ENCODE measurements at regions not wholly inside any gene's neighbourhood (a gene's known extent, or its start where the extent isn't known, plus 50 kb on each side); places are given as distances from the start of the nearest gene placed in this dataset.

DNA sequence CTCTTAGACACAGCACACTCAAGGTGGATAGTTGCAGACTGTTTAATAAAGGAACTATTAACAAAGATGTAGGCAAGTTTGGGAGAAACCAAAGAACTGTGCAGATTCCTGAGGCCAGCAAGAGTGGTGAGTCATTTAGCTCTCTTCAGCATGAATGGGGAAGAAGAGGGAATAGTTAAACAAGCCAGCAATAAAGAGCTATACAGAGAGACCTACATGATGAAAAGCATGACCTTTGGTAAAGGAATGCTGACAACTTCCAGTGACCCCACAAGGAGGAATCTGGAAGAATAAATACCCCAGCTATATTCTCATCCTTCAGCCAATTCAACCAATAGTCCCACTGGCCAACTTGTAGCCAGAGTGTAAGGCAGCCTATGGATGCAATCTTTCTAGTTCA lies 706.0 kb upstream of the GRAMD2B start (continued):
- TF ChIP-seq HOMEZ (CRISPR knock-in tag; IDR thresholded peaks at IDR 0.05; ENCODE audit: low read depth) (peak; percentile 64; the same call in 1 of the 2 replicates), HES4 (CRISPR knock-in tag; IDR thresholded peaks at IDR 0.05; ENCODE audit: borderline replicate concordance) (no peak), TBP (CRISPR knock-in tag; IDR thresholded peaks at IDR 0.05) (no peak), ZNF143 (CRISPR knock-in tag; IDR thresholded peaks at IDR 0.05) (no peak), ZNF138 (CRISPR knock-in tag; IDR thresholded peaks at IDR 0.05; ENCODE audit: low read depth) (no peak), ZNF34 (CRISPR knock-in tag; IDR thresholded peaks at IDR 0.05; ENCODE audit: borderline replicate concordance) (no peak), GATAD2A (CRISPR knock-in tag; IDR thresholded peaks at IDR 0.05) (peak; percentile 40; the same call in 1 of the 2 replicates), EED (CRISPR knock-in tag; IDR thresholded peaks at IDR 0.05) (no peak), GATAD1 (CRISPR knock-in tag; IDR thresholded peaks at IDR 0.05) (no peak), WIZ (CRISPR knock-in tag; IDR thresholded peaks at IDR 0.05) (no peak), HHEX (CRISPR knock-in tag; IDR thresholded peaks at IDR 0.05) (no peak), ZNF121 (CRISPR knock-in tag; IDR thresholded peaks at IDR 0.05) (no peak), ZNF569 (CRISPR knock-in tag; IDR thresholded peaks at IDR 0.05; ENCODE audit: borderline replicate concordance) (no peak), ZNF468 (CRISPR knock-in tag; IDR thresholded peaks at IDR 0.05) (no peak), MEIS2 (CRISPR knock-in tag; IDR thresholded peaks at IDR 0.05) (no peak), MIXL1 (CRISPR knock-in tag; IDR thresholded peaks at IDR 0.05) (no peak), NR2F1 (CRISPR knock-in tag; IDR thresholded peaks at IDR 0.05) (0 out of 4 replicates have a peak, but pooled peaks of 1 of the 2 experiments have one; percentile 29), ZNF431 (CRISPR knock-in tag; IDR thresholded peaks at IDR 0.05; ENCODE audit: borderline replicate concordance, low read depth) (no peak), ZNF83 (CRISPR knock-in tag; IDR thresholded peaks at IDR 0.05; ENCODE audit: borderline replicate concordance) (no peak)
- TF ChIP-seq, protein P1, sequence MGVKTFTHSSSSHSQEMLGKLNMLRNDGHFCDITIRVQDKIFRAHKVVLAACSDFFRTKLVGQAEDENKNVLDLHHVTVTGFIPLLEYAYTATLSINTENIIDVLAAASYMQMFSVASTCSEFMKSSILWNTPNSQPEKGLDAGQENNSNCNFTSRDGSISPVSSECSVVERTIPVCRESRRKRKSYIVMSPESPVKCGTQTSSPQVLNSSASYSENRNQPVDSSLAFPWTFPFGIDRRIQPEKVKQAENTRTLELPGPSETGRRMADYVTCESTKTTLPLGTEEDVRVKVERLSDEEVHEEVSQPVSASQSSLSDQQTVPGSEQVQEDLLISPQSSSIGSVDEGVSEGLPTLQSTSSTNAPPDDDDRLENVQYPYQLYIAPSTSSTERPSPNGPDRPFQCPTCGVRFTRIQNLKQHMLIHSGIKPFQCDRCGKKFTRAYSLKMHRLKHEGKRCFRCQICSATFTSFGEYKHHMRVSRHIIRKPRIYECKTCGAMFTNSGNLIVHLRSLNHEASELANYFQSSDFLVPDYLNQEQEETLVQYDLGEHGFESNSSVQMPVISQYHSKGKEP (CRISPR knock-in tag; IDR thresholded peaks at IDR 0.05) = no peak
- TF ChIP-seq, protein P2, sequence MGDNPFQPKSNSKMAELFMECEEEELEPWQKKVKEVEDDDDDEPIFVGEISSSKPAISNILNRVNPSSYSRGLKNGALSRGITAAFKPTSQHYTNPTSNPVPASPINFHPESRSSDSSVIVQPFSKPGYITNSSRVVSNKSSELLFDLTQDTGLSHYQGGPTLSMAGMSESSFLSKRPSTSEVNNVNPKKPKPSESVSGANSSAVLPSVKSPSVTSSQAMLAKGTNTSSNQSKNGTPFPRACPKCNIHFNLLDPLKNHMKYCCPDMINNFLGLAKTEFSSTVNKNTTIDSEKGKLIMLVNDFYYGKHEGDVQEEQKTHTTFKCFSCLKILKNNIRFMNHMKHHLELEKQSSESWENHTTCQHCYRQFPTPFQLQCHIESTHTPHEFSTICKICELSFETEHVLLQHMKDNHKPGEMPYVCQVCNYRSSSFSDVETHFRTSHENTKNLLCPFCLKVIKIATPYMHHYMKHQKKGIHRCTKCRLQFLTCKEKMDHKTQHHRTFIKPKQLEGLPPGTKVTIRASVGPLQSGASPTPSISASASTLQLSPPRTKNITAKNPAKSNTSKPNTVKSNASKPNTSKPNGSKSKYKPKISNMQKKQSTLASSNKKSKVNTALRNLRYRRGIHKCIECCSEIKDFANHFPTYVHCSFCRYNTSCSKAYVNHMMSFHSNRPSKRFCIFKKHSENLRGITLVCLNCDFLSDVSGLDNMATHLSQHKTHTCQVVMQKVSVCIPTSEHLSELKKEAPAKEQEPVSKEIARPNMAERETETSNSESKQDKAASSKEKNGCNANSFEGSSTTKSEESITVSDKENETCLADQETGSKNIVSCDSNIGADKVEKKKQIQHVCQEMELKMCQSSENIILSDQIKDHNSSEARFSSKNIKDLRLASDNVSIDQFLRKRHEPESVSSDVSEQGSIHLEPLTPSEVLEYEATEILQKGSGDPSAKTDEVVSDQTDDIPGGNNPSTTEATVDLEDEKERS (CRISPR knock-in tag; IDR thresholded peaks at IDR 0.05) = no peak
- TF ChIP-seq, protein P3, sequence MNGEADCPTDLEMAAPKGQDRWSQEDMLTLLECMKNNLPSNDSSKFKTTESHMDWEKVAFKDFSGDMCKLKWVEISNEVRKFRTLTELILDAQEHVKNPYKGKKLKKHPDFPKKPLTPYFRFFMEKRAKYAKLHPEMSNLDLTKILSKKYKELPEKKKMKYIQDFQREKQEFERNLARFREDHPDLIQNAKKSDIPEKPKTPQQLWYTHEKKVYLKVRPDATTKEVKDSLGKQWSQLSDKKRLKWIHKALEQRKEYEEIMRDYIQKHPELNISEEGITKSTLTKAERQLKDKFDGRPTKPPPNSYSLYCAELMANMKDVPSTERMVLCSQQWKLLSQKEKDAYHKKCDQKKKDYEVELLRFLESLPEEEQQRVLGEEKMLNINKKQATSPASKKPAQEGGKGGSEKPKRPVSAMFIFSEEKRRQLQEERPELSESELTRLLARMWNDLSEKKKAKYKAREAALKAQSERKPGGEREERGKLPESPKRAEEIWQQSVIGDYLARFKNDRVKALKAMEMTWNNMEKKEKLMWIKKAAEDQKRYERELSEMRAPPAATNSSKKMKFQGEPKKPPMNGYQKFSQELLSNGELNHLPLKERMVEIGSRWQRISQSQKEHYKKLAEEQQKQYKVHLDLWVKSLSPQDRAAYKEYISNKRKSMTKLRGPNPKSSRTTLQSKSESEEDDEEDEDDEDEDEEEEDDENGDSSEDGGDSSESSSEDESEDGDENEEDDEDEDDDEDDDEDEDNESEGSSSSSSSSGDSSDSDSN (CRISPR knock-in tag; IDR thresholded peaks at IDR 0.05) = no peak
- TF ChIP-seq, protein P4, sequence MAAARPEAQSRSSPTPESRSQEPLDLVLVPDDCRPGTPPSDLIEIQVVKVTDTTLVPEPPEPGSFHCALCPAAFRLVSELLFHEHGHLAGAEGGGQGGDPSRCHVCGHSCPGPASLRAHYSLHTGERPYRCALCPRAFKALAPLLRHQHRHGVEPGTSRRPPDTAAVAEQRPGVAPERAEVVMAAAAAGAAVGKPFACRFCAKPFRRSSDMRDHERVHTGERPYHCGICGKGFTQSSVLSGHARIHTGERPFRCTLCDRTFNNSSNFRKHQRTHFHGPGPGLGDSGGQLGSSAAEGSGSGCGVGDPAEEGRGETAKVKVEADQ (CRISPR knock-in tag; IDR thresholded peaks at IDR 0.05; ENCODE audit: borderline replicate concordance) = no peak

All from HepG2 (cell line).